Ovary (tissue), 3 donors: ENCODE measurements at regions not wholly inside any gene's neighbourhood (a gene's known extent, or its start where the extent isn't known, plus 50 kb on each side); places are given as distances from the start of the nearest gene placed in this dataset.

Experiments
- CTCF ChIP-seq, 3 donors: fragments of 450-650 bp in 2 of 3; fragments of 200-600 bp in 1 of 3; IDR thresholded peaks; one replicate each; pipeline versions ENCODE4 v1.5.1 to v1.8.0; 2016 to 2022; ENCODE audit warnings: antibody characterized with exemption in 3 of 3, mild to moderate bottlenecking in 1 of 3
- EP300 ChIP-seq: sonication (generic); formaldehyde crosslinking; IDR thresholded peaks from one replicate; pipeline ENCODE4 v1.6.1; 2017; ENCODE audit warnings: antibody characterized with exemption
- POLR2A ChIP-seq: fragments of 450-650 bp; IDR thresholded peaks from one replicate; pipeline ENCODE4 v1.6.1; 2017; ENCODE audit warnings: antibody characterized with exemption, mild to moderate bottlenecking, moderate library complexity
- donor health status: DM: no; HTN: no; CAD: no.

GRCh38 chr10:34008656-34009055 lies 674.2 kb upstream of the NRP1 start:
- no peak for TF ChIP-seq CTCF (IDR thresholded peaks at IDR 0.05)
- TF ChIP-seq EP300: no peak
- TF ChIP-seq POLR2A: no peak
